ENCODE measurements at regions not wholly inside any gene's neighbourhood (a gene's known extent, or its start where the extent isn't known, plus 50 kb on each side); places are given as distances from the start of the nearest gene placed in this dataset.

DNA sequence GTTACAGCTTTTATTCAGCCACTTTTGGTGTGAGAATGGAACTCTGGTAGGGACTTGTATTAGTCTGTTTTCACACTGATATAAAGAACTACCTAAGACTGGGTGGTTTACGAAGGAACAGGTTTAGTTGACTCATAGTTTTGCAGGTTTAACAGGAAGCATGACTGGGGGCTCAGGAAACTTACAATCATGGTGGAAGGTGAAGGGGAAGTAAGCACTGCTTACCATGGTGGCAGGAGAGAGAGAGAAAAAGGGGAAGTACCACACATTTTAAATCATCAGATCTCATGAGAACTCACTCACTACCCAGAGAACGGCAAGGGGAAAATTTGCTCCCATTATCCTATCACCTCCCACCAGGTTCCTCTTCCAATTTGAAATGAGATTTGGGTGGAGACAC lies 942.2 kb downstream of the PCDH17 start:
- no peak for TF ChIP-seq POLR2A (IDR thresholded peaks at IDR 0.05)
- TF ChIP-seq POLR2AphosphoS5 (IDR thresholded peaks at IDR 0.05), result no peak
- TF ChIP-seq, protein P1, sequence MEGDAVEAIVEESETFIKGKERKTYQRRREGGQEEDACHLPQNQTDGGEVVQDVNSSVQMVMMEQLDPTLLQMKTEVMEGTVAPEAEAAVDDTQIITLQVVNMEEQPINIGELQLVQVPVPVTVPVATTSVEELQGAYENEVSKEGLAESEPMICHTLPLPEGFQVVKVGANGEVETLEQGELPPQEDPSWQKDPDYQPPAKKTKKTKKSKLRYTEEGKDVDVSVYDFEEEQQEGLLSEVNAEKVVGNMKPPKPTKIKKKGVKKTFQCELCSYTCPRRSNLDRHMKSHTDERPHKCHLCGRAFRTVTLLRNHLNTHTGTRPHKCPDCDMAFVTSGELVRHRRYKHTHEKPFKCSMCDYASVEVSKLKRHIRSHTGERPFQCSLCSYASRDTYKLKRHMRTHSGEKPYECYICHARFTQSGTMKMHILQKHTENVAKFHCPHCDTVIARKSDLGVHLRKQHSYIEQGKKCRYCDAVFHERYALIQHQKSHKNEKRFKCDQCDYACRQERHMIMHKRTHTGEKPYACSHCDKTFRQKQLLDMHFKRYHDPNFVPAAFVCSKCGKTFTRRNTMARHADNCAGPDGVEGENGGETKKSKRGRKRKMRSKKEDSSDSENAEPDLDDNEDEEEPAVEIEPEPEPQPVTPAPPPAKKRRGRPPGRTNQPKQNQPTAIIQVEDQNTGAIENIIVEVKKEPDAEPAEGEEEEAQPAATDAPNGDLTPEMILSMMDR (IDR thresholded peaks at IDR 0.05), result no peak
- Histone ChIP-seq H3K9me3 (no peaks in the 10 kb centered on the region), H3K36me3 (no peaks in the 10 kb centered on the region), H3K27me3 (replicated peaks; ENCODE audit: insufficient read depth) (no peaks in the 10 kb centered on the region), H3K4me3 (no peak overlapping the region), H3K4me1 (replicated peaks) (no peaks in the 10 kb centered on the region), H3K27ac (no peak overlapping the region)
- intact Hi-C loops (cut with DNase I), result no loop called here
- 85% methylated on average over 2 of the region's 2 CpGs for WGBS
- no peak for DNase-seq (ENCODE audit: low spot score)

DNA sequence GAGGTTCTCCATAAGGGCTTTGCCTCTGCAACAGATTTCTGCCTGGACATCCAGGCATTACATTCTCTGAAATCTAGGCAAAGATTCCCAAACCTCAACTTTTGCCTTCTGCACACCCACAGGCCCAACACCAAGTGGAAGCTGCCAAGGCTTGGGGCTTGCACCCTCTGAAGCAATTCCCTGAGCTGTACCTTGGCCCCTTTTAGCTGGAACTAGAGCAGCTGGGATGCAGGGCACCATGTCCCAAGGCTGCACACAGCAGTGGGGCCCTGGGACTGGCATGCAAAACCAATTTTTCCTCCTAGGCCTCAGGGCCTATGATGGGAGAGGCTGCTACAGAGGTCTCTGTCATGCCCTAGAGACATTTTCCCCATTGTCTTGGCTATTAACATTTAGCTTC lies 943.2 kb downstream of the PCDH17 start:
- no peak for DNase-seq (ENCODE audit: low spot score)

DNA sequence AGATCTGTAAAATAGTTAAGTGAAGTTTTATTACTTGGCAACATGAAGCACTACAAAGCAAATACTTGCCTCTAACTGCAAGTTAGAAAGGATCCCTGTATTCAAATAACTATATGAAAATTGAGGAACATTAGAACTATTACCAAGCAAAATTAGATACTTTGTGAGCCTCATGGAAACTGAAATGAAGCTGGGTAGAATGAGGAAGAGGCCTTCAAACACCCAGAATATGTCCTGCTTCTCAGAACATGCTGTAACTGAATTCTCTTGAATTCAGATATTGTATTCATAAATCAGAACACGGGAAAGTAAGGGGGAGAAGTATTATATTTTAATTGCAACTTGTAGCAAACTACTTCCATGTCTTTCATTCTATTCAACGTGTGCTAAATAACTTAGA lies 947.9 kb downstream of the PCDH17 start:
- DNase-seq (ENCODE audit: low spot score), result no peak
- intact Hi-C loops (cut with DNase I), result no loop called here
- Histone ChIP-seq H3K4me3 (no peak overlapping the region), H3K27ac (no peak overlapping the region), H3K4me1 (replicated peaks) (no peaks in the 10 kb centered on the region), H3K36me3 (no peaks in the 10 kb centered on the region), H3K27me3 (replicated peaks; ENCODE audit: insufficient read depth) (no peaks in the 10 kb centered on the region), H3K9me3 (no peaks in the 10 kb centered on the region)
- WGBS, result 78% methylated on average over 2 of the region's 2 CpGs
- TF ChIP-seq, protein P1 (IDR thresholded peaks at IDR 0.05), result no peak
- no peak for TF ChIP-seq POLR2AphosphoS5 (IDR thresholded peaks at IDR 0.05)
- TF ChIP-seq POLR2A (IDR thresholded peaks at IDR 0.05), result no peak

More for the DNA sequence above, 943.2 kb downstream of the PCDH17 start:
- Histone ChIP-seq H3K4me3 (no peak overlapping the region), H3K36me3 (no peaks in the 10 kb centered on the region), H3K9me3 (no peaks in the 10 kb centered on the region), H3K27ac (no peak overlapping the region), H3K4me1 (replicated peaks) (no peaks in the 10 kb centered on the region), H3K27me3 (replicated peaks; ENCODE audit: insufficient read depth) (no peaks in the 10 kb centered on the region)
- intact Hi-C loops (cut with DNase I), result no loop called here
- TF ChIP-seq POLR2A (IDR thresholded peaks at IDR 0.05), result no peak
- no peak for TF ChIP-seq POLR2AphosphoS5 (IDR thresholded peaks at IDR 0.05)
- TF ChIP-seq, protein P1 (IDR thresholded peaks at IDR 0.05), result no peak

DNA sequence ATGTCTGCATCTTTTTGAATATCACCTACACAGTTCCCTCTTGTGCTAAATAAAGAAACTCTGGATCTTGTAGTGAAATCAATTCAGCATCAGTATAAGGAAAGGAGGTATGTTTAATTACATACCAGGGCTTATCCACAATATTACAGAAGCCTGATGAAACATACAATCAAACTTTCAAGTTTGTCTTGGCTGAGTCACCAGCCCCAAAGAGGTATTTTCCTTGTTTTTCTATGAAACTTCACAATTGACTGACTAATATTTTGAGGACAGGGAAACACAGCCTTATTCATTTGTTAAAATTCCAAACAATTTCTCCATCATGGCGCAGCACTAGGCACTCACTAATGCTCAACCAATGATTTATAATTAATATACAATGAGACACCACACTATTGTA lies 952.4 kb downstream of the PCDH17 start:
- Histone ChIP-seq H3K4me3 (no peak overlapping the region), H3K9me3 (no peaks in the 10 kb centered on the region), H3K27ac (no peak overlapping the region), H3K4me1 (replicated peaks) (no peaks in the 10 kb centered on the region), H3K27me3 (replicated peaks; ENCODE audit: insufficient read depth) (no peaks in the 10 kb centered on the region), H3K36me3 (no peaks in the 10 kb centered on the region)
- WGBS, result 95% methylated on average over 1 of the region's 1 CpG
- intact Hi-C loops (cut with DNase I), result no loop called here
- no peak for DNase-seq (ENCODE audit: low spot score)
- TF ChIP-seq, protein P1 (IDR thresholded peaks at IDR 0.05), result no peak
- TF ChIP-seq POLR2AphosphoS5 (IDR thresholded peaks at IDR 0.05), result no peak
- no peak for TF ChIP-seq POLR2A (IDR thresholded peaks at IDR 0.05)

DNA sequence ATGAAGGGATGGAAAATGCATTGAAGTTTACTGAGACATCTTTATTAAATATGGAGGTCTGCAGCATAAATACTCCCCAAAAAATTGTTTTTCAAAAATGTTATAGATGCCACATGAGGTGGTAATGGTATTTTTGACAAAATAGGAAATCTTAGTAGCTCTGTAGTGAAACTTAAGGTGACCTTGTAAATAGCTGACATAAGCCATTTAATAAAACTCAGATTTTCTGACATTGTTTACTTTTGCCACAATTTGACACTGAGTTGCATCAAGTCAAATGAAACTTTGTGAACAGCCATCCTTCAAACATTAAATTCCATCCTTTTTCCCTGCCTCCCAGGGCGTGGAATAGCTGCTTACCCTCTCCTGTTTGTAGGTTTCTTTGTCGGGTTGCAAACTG lies 953.1 kb downstream of the PCDH17 start:
- TF ChIP-seq, protein P1 (IDR thresholded peaks at IDR 0.05), result no peak
- no peak for TF ChIP-seq POLR2AphosphoS5 (IDR thresholded peaks at IDR 0.05)
- no peak for TF ChIP-seq POLR2A (IDR thresholded peaks at IDR 0.05)

More for the DNA sequence above, 953.1 kb downstream of the PCDH17 start:
- H3K27me3 ChIP-seq (replicated peaks; ENCODE audit: insufficient read depth), result no peaks in the 10 kb centered on the region
- whole genome bisulfite sequencing, result 80% methylated on average over 2 of the region's 2 CpGs
- H3K4me3 ChIP-seq, result no peak overlapping the region
- no peaks in the 10 kb centered on the region for H3K36me3 ChIP-seq
- DNase-seq (ENCODE audit: low spot score), result no peak
- no peak overlapping the region for H3K27ac ChIP-seq
- H3K9me3 ChIP-seq, result no peaks in the 10 kb centered on the region
- intact Hi-C loops (cut with DNase I), result no loop called here
- no peaks in the 10 kb centered on the region for H3K4me1 ChIP-seq (replicated peaks)

All from prostate gland (tissue), 2 donors.